WERI-Rb-1 (cell line): ENCODE measurements at regions not wholly inside any gene's neighbourhood (a gene's known extent, or its start where the extent isn't known, plus 50 kb on each side); places are given as distances from the start of the nearest gene placed in this dataset.

Source experiments
- DNase-seq: peaks from one replicate; pipeline ENCODE4 v3.0.0-alpha.2; 2020
- H3K27ac ChIP-seq: fragments of 250-450 bp; sonication (Bioruptor Pico); 2 replicates; pipeline ENCODE4 v1.5.1; 2020; ENCODE audit warnings: mild to moderate bottlenecking, moderate library complexity
- H3K27me3 ChIP-seq: fragments of 250-450 bp; sonication (Bioruptor Pico); 2 replicates; pipeline ENCODE4 v1.5.1; 2021; ENCODE audit warnings: mild to moderate bottlenecking, low read depth, moderate library complexity; ENCODE audit not compliant: insufficient read depth, severe bottlenecking
- H3K36me3 ChIP-seq: fragments of 250-450 bp; sonication (Bioruptor Pico); 2 replicates; pipeline ENCODE4 v1.5.1; 2020; ENCODE audit warnings: mild to moderate bottlenecking, moderate library complexity
- H3K4me3 ChIP-seq: 2 replicates; pipeline ENCODE4 v1.5.1; 2011; ENCODE audit warnings: low read depth, mild to moderate bottlenecking, control low read depth, low read length
- H3K9me3 ChIP-seq: fragments of 250-450 bp; sonication (Bioruptor Pico); 2 replicates; pipeline ENCODE4 v1.5.1; 2021; ENCODE audit warnings: mild to moderate bottlenecking, moderate library complexity; ENCODE audit not compliant: severe bottlenecking
- TF ChIP-seq, protein P1 (sequence below): IDR thresholded peaks from 2 replicates; pipeline ENCODE4 v1.5.1; 2011; ENCODE audit warnings: low read depth, mild to moderate bottlenecking, control low read depth, inconsistent platforms, low read length

DNA sequence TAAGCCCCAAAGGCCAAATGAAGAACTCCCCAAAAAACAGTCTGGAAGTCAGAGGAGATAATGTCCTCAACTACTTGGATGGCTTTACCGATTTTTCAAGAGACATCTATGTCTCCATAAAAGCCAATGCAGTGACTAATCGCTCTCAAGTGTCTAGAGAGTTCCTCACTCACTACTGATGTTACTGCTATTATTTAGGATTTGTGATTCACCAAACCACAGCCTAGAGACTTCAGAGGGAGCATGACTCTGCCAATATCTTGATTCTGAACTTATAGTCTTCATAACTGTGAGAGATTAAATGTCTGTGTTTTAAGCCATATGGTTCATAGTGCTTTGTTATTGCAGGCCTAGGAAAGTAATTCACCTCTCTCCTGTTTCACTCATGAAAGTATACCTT lies 160.2 kb downstream of the IPMK start:
- H3K9me3 ChIP-seq: no peaks in the 10 kb centered on the region
- H3K36me3 ChIP-seq: no peaks in the 10 kb centered on the region
- TF ChIP-seq, protein P1, sequence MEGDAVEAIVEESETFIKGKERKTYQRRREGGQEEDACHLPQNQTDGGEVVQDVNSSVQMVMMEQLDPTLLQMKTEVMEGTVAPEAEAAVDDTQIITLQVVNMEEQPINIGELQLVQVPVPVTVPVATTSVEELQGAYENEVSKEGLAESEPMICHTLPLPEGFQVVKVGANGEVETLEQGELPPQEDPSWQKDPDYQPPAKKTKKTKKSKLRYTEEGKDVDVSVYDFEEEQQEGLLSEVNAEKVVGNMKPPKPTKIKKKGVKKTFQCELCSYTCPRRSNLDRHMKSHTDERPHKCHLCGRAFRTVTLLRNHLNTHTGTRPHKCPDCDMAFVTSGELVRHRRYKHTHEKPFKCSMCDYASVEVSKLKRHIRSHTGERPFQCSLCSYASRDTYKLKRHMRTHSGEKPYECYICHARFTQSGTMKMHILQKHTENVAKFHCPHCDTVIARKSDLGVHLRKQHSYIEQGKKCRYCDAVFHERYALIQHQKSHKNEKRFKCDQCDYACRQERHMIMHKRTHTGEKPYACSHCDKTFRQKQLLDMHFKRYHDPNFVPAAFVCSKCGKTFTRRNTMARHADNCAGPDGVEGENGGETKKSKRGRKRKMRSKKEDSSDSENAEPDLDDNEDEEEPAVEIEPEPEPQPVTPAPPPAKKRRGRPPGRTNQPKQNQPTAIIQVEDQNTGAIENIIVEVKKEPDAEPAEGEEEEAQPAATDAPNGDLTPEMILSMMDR: no peak
- no peak overlapping the region for H3K4me3 ChIP-seq
- H3K27me3 ChIP-seq: no peaks in the 10 kb centered on the region
- no peak for DNase-seq
- no peak overlapping the region for H3K27ac ChIP-seq

GRCh38 chr10:58106211-58107035 lies 161.3 kb downstream of the IPMK start:
- TF ChIP-seq, protein P1: no peak
- DNase-seq: no peak
- Histone ChIP-seq H3K36me3 (no peaks in the 10 kb centered on the region), H3K27ac (no peak overlapping the region), H3K27me3 (no peaks in the 10 kb centered on the region), H3K4me3 (no peak overlapping the region), H3K9me3 (no peaks in the 10 kb centered on the region)

- no peaks in the 10 kb centered on the region for H3K27me3 ChIP-seq
- H3K9me3 ChIP-seq: no peaks in the 10 kb centered on the region
- no peak overlapping the region for H3K4me3 ChIP-seq
- H3K27ac ChIP-seq: no peak overlapping the region
- no peak for DNase-seq
- H3K36me3 ChIP-seq: no peaks in the 10 kb centered on the region
- TF ChIP-seq, protein P1: no peak
Observed at GRCh38 chr10:58104351-58104751, 163.3 kb downstream of the IPMK start.

- no peaks in the 10 kb centered on the region for H3K27me3 ChIP-seq
- no peaks in the 10 kb centered on the region for H3K36me3 ChIP-seq
- no peak for DNase-seq
- H3K27ac ChIP-seq: no peak overlapping the region
- H3K4me3 ChIP-seq: no peak overlapping the region
- no peaks in the 10 kb centered on the region for H3K9me3 ChIP-seq
- TF ChIP-seq, protein P1: no peak
Observed at GRCh38 chr10:58102897-58103296, 164.8 kb downstream of the IPMK start.

DNA sequence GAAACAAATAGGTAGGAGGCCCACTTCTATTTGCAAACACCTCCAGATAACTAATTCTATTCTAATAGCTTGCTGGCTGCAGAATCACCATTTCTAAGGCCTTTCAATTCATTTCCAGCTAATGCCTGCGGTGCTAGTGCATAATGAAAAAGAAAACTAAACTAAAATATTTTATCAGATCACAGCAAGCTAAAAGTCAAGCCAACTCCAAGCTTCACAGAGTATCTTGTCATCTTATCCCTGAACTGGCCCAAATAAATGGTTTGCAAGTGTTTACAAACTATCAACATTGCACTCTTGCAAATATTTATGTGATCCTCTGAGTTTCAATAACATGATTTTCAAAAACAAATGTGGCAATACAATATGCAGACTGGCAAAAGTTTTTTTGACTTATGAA lies 166.0 kb downstream of the IPMK start:
- Histone ChIP-seq H3K36me3 (no peaks in the 10 kb centered on the region), H3K27me3 (no peaks in the 10 kb centered on the region), H3K27ac (no peak overlapping the region), H3K4me3 (no peak overlapping the region), H3K9me3 (no peaks in the 10 kb centered on the region)
- TF ChIP-seq, protein P1: no peak
- DNase-seq: no peak
